NCI-H1105 (cell line): ENCODE measurements at regions not wholly inside any gene's neighbourhood (a gene's known extent, or its start where the extent isn't known, plus 50 kb on each side); places are given as distances from the start of the nearest gene placed in this dataset.

ENCODE experiments used
- DNase-seq: peaks from one replicate; lab custom pipeline; 2025; lab: John Stamatoyannopoulos, UW

DNA sequence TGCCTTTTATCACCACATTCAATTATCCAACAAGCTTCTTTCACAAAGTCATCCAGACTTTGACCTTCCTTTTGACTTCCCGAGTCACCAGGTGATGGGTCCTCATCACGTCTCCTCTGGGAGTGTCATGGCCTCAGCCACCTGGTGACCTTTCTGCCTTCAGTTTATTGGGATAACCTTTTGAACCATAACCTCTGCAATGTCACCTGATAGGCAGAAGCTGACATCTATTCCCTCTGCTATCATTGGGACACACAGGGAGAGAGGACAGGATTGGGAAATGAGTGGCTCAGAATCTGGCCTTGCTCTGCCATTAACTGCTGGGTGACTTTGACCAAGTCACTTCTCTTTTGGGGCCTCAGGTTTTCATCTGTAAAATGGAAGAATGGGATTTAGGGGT is 388.7 kb downstream of the NUAK1 start:
- DNase-seq, result no peak

DNA sequence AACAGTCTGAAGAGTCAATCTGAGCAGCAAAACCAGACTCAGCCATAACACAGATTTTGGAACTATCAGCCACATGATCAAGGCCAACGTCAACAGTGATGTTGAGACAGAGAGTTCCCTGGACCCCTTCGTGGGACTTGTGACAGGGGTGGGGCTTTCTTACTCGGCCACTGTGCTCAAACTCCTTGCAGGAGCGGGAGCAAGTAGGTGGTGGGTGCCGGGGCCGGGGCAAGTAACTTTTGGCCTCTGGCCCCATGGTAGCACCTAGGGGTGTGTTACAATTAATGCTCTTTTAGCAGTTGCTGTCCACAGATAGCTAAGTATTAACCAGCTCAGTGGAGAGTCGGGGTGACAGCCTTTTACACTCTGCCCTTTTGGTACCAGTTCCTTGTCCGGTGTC is 384.4 kb downstream of the NUAK1 start:
- DNase-seq, result no peak

DNA sequence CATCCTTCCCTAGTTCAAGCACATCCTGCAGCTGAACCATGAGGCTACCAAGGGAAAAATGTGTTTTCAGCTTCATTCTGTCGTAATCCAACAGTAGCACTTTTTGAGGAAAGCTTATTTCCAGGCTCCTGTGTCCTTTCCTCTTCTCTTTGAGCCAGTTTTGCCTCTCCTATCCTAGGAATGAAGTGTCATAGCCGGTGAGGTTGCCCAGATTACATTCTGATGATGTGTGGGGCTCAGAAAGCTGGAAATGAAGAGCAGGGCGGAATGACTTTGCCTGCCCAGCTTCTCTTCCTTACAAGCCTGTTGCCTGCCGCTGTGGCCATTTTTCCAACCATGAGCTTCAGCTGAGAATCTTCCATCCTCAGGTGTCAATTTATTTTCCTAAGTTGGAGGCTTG is 381.8 kb downstream of the NUAK1 start:
- no peak for DNase-seq

DNA sequence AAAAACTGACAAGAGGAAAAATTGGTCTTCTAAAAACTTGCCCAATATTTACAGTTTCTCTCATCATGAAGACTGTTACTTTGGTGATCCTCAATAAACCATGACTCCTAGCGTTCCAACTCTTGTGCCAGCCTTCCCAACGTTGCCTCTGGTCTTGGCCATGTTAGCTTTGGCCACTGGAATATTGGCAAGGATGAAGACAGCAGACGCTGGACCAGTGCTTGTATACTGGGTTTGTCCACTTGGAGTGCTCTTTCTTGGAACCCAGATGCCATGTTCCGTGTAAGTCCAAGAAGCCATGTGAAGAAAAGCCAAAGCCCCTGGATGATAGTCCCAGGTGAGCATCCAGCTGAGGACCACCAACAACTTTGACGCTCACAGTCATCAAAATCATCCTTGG is 379.6 kb downstream of the NUAK1 start:
- DNase-seq, result no peak

DNA sequence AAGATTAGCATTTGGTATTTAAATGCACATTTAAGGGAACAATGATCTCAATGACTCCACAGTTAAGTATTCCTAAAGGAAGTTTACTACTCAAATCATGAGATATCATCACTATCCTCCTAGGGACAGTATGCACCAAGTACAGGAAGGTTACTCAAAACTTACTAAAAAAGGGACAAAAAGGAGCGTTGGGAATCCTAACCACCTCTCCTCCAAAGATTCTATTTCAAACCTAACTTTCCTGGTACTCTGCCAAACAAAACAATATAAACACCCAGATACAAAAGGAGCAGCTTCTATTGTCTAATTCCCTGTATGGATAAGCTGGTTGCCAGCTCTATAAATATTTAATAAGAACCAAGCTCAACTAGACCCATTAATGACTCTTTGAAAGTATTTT is 377.7 kb downstream of the NUAK1 start:
- no peak for DNase-seq

DNA sequence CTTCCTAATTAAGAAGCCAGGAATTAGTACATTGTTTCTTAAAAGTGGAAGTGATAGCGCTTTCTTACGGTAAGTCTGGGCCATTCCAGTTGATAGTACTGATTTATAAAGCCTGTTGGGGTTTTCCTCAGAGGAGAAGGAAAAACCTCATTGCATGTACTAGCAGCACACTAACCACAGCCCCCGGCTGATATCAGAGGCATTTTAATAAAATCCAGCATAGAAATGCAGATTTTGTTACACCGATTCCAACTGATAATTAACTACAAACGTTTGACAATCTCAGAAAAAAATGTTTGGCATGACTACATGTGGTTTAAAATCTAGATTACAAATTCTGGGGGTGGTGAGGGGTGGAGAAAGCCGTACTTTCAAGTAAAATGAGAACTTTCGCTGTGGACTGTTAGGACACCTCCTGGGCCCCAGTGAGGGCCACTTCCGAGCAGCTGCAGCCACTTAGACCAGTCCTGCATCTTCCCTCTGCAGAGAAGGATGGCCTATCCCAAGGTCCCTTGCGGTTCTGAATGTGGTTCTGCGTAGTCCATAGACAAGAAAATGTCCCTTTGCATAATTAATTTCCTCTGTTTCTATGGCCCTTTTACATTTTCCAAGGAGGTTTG is 374.4 kb downstream of the NUAK1 start:
- DNase-seq, result no peak

DNA sequence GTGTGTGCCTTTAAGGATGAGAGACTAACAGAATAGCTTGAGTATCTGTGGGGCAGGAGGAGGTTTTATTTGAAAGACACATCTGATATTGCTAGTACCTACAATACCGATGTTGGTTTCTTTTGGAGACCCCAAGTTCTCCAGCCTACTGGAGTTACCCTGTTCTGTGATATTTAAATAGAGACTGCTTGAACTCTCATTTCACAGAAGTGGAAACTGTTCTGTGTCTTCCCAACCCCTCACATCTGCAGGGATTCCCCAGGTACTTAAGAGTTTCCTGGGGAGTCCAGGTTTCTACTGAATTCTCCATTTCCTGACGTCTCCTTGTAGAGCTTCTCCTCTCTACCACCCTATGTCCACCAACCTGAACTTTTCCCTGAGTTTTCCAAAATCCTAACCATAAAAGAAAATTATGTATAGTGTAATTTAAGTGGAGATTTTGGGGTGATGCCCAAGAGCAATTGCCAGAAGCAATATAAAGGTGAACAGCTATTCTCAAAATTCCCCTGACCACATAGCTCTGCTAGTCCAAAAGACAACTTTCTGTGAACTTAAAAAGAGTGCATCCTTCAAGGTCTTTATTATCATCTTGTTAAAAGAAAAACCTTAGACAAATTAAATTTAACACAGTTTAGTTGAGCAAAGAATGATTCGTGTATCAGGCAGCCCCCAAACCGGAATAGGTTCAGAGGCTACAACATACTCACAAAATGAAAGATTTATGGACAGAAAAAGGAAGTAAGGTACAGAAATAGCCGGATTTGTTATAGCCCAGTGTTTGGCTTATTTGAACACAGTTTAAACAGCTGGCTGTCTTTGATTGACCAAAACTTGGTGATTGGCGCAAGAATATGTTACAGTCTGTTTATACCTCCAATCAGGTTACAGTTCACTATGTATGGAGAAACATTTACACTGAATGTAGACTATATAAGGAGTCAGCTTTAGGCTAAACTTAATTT is 373.4 kb downstream of the NUAK1 start:
- no peak for DNase-seq

DNA sequence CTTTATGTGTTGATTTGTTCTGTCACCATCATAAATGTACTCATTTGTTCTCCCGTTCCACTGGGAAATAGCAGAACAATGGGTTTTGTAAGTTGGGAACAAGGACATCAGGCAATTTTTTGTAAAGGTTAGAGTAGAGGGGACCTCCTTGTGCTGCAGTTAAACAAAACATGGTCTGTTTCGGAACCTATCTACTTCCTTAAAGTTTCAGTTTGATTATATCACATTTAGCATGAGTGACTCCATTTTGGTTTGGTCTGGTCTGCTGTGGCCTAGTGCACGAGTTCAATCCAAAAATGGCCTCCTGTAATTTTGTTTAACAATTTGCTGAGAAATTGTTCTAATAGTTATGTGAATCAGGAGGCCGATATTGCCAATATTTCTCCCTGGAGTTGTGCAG is 372.7 kb downstream of the NUAK1 start:
- DNase-seq, result no peak

DNA sequence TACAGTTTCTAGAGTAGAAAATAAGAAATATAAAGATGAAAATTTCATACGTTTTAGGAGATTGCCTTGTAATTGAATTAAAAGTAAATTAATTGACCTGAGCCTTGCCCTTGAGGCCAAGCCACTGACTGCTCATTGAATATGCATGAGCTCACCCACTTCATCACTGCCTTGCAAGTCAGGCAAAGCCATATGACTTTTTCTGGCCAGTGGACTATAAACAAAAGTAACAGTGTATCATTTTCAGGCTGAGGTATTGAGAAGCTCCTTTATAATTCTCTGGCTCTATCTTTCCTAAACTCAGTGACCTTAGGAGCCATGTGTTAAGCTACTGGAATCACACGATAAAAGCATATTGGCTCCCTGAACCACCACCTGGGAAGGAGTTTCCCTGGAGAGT is 369.3 kb downstream of the NUAK1 start:
- DNase-seq, result no peak

DNA sequence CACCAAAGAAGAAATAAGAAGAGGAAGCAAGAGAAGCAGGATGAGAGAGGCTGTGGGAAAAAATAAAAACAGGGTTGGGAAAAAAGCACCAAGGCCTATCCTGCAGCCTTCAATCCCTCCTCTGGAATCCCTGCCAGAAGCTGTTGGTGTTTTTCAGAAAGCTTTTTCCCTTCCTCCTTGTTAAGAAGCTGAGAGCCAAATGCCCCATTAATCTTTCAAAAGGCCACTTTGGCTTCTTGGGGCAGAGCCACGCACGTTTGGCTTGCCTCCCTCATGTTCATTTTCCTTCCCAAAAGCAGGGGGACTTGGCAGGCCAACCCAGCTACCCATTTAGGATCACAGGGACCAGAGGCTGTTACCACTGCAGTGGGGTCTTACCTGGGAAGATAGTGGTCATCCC is 365.3 kb downstream of the NUAK1 start:
- DNase-seq, result no peak

DNA sequence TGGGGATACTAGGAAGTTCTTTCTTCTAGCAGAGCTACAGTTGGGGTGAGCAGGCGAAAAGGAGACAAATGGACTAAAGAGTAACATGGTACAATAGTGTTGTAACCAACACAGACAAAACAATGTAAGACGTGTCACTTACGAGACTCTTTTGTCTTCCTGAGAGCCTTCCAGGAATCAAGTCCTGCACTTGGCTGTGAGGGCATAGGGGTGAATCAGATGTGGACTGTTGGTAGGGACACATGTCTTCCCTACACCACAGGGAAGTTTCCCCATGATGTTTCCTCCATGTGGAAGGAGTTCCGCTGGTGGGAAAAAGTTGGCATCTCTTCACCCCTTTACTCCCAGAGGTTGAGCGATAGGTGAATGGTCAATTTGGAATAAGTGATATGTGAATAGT is 364.7 kb downstream of the NUAK1 start:
- no peak for DNase-seq

DNA sequence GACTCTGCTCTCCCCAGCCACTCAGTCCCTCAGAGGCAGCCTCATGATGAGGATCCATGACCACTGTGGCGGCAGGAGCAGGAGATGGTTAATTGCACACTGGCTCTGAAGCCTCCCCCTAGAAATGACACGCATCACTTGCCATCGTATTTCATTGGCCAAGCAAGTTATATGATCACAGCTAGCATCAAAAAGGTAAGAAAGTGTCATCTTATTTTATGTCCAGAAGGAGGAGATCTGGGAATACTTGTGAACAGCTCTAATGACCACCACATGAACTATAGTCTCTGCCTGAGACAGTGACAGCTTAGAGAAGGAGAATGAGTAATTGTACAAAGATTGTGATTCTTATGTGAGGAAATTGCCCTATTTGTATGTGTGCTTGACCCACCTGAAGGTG is 363.4 kb downstream of the NUAK1 start:
- DNase-seq, result no peak

DNA sequence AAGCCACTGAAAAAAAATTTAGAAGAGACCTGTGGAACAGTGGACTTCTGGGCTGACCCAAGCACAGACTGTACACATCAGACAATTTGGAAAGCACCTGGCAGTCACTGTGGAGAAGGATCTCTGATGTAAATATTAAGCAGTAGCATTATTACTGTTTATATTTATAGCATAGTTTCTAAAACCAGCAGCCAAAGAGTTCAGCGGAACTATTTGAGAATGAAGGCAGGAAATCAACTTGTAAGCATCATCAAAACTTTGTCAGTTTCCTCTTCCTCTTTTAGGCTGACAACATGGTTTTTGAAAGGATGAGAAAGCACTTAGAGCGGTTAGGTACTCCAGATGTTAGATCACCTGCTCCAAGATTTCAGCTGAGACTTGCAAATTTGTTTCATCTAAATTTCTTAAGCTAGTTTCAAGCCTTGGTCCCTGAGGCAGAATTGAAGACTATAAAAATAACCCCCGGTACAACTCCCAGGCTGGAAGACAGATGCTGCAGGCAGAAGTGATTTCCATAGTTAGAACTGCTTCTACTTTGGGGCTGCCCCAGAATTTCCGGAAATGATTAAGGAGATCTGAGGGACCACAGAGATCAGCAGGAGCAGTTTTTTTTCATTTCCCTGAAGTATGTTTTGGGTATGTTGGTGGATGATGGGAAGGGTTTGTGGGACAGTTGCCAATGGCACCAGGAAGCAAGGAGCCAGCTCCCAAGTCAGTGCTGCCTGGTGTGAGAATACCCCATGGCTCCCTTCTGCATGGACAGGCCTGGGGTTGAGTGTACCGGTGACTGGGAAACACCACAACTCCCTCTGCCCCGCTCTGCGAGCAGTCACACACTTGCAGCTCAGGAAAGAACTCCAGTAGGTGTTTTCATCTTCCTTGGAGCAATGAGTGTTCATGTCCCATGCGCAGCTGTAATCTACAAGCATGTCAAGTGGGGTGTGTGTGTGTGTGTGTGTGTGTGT is 354.5 kb downstream of the NUAK1 start:
- DNase-seq, result no peak

DNA sequence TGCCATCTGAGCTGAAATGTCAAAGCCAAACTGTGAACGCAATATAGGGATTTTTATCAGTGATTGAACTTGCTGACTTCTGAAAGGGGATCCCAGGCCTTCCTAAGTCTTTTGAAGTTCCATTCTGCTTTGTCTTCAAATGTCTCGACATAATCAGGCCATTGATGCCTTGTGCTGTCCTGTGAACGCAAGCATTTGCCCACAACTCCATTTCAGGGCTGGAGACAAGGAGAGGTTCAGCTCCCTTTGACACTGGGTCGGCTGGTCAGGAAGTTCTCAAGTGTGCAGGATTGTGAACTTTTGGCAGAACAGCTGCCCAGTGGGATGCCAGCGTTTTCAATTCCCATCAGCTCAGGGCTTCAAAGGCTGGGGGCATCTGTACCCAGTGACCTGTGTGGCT is 345.3 kb downstream of the NUAK1 start:
- no peak for DNase-seq

DNA sequence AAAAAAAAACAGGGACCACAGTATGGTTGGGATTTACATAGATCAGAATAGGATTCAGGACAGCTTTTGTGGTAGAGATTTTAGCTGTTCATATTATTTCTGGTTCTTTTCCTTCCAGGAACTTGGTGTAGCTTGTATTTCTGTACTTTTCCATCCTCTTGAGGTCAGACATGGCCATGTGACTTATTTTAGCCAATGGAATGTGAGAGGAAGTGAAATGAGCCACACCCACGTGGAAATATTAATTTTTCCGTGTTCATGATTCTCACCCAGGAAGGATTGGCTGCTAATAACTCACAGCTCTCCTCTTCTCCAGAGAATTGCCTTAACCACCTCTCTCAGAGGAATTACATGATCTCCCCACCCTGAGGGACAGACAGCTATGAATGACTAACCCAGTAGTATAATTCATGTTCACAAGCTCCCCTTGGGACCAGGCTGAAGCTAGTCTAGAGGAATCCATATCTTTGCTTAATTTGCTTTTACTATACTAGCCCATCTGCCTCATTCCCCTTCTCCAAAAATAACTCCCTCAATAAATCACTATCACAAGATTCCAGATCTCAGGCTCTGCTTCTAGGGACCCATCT is 340.4 kb downstream of the NUAK1 start:
- no peak for DNase-seq

DNA sequence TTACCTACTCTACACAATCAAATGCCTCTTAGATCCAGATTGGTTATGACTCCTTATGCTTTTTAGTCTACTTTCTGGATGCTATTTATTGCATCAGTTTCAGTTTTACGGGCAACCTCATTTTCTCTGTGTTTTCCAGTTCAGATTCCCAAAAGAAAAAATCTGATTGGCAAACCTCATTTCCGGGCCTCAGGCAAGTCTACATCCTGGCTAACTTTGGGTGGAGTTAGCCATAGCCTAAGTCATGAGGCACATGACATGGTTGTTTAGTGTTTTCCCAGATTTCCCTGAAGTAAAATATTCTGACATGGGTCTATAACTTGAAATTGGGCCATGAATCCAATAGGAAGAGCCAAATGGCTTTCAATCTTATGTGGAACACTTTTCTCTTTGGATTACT is 339.7 kb downstream of the NUAK1 start:
- no peak for DNase-seq

DNA sequence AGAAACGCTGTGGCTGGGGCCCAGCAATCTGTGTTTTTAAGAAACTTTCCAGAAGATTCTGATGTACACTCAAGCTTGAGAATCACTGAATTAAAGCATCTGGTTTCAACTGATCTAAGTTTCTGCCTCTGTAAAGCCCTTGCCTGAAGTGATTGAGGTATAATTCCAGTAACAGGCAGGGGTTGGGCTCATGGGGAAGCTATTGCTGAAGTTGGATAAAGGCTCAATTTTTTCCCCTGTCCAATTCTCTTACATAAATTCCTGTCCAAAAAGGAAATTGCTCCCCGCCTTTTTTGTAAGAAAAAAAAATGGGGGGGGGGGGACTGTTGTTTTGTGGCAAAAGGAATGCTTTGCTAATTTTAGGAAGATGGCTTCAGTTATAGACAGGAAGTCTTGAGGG is 337.4 kb downstream of the NUAK1 start:
- no peak for DNase-seq

DNA sequence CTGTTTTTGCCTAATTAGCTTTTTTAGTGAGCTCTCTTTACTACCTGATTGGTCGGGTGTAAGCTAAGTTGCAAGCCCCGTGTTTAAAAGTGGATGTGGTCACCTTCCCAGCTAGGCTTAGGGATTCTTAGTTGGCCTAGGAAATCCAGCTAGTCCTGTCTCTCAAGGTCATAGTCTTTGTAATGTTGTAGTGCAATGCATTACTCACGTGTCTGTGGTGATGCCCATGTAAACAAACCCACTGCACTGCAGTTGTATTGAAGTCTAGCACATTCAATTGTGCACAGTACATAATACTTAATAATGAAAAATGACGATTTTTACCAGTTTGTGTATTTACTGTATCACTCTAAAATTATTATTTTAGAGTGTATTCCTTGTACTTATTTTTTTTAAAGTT is 335.5 kb downstream of the NUAK1 start:
- no peak for DNase-seq

DNA sequence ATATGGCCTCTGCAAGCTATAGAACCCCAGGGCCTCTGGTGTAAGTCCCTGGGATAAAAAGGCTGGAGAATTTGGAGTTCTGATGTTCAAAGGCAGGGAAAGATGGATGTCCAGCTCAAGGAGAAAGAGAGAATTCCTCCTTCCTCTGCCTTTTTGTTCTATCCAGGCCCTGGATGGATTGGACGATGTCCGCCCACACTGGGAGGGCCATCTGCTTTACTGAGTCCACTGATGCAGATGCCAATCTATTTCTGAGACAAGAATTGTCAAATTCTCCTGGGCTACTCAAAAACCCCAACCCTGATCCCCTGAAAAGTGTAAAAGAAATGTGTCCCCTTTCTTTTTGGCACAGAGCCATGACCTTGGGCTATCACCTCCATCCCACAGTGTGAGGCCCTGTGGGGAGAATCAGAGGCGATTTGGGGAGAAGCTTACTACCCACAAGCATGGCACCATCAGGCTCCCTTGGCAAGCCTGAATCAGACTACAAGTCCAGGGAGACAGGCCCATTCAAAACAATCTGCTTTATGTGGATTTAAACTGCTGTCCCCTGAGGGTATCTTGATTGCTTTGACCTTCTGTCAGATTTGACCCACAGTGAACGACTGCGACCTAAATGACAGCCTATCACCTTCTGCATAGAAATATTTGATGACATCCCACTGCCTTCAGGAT is 334.0 kb downstream of the NUAK1 start:
- no peak for DNase-seq

DNA sequence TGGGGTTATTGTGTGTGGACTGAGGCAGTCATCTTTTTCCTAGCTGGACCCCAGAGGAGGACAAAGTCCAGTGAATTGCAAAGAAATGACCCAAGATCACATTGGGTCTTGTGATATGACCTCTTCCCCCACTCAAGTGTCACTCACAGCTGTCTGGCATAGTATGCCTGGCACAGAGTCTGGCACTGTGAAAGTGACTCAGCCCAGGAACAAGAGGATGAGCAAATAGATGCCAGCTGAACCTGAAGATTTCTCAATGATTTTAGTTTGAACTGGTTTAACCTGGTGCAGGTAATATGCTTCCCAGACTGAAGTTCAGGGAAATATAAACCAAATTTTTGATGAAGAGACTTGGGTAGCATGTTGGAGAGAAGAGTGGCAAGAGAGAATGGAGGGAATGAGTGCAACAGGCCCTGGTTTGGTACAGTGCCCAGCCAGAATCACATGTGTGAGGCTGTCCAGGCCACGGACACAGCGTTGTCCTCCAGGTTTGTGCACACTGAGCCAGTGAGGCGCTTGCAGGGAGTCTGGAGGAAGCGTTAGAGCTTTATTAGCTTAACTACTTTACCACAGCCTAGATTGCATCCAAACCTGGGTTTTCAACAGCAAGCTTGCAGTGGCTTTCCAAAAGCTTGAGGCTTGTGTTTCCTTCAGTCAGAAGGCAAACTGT is 332.9 kb downstream of the NUAK1 start:
- no peak for DNase-seq

DNA sequence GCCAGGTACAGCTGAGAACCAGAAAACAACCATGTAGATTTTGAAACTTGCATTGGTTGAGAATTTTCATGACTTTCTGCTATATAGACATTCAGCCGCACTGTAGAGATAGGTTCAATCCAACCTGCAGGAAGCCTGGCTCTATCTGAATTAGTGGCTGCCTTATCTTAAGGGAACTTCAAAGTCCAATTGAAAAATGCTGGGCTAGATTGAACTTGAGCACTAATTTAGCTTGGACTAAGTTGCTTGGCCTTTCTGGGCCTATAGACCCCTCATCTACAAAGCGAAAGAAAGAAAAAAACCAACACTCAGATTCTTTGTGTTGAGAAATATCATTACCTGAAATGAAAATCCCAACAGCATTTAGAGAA is 332.4 kb downstream of the NUAK1 start:
- no peak for DNase-seq
